OCI-LY7 (cell line): ENCODE measurements at regions not wholly inside any gene's neighbourhood (a gene's known extent, or its start where the extent isn't known, plus 50 kb on each side); places are given as distances from the start of the nearest gene placed in this dataset.

ENCODE experiments used
- CTCF ChIP-seq: fragments of 200-600 bp; sonication (generic); conservative IDR thresholded peaks from 2 replicates; pipeline ENCODE4 v1.5.1; 2014; ENCODE audit warnings: mild to moderate bottlenecking, antibody characterized with exemption, low read length, moderate library complexity, mixed read lengths
- EZH2phosphoT487 ChIP-seq: fragments of 200-600 bp; sonication (generic); IDR thresholded peaks from 2 replicates; pipeline ENCODE4 v1.6.1; 2018; ENCODE audit warnings: low read depth, borderline replicate concordance, mild to moderate bottlenecking, mixed run types, antibody characterized with exemption, low read length, moderate library complexity, mixed read lengths

- TF ChIP-seq CTCF (no peak), EZH2phosphoT487 (no peak)
Measured at GRCh38 chr6:98033617-98034016, 750.6 kb upstream of the MMS22L start.
